ENCODE measurements at regions not wholly inside any gene's neighbourhood (a gene's known extent, or its start where the extent isn't known, plus 50 kb on each side); places are given as distances from the start of the nearest gene placed in this dataset.

DNA sequence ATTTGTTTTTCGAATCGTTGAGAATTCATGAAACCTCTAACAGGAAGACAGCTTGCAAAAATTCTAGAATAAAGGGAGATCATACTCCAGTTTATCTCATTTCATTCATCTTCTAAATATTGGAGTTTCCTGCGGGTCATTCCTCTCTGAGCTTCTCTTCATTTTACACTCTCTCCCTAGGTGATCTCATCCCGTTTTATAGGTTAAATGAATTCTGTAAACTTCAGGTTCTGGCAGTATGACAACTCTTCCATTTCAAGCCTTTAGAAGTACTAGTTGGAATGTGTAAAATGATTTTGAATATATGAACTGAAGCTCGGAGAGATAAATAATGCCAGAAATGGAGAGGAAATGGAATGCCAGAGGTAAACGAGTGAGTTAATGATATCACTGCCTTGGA lies 312.4 kb downstream of the METTL4 start:
- no peak overlapping the region for H3K4me3 Mint-ChIP-seq
- POLR2A ChIA-PET = no interaction called here
- ATAC-seq = no peak
- TF ChIP-seq, protein P1, sequence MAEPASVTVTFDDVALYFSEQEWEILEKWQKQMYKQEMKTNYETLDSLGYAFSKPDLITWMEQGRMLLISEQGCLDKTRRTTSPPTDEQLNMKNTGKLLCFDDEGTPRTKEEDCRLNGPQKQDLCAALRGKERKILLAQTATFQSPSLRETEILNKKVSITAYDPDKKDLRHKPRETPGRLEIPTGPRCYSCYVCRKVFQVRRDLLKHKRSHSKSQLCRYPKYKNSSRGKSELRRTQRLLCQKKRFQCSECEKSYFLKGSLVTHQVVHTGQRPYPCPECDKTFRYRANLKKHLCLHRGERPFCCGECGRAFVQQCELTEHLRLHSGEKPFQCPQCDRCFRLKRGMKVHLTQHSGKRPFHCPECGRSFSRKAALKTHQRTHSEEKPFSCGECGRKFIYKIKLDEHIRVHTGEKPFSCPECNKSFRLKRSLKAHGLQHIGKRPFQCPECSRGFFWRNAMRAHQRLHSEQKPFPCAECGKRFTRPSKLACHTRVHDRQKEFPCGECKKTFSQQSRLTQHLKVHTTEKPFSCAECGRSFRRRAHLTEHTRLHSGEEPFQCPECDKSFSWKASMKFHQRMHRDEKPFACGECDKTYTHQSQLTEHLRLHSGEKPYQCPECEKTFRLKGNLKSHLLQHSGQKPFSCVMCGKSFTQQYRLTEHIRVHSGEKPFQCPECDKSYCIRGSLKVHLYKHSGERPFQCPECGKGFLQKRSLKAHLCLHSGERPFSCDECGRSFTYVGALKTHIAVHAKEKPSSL (CRISPR knock-in tag; conservative IDR thresholded peaks at IDR 0.05) = no peak
- no peak for TF ChIP-seq SMAD3 (CRISPR knock-in tag; IDR thresholded peaks at IDR 0.05; ENCODE audit: borderline replicate concordance)
- peaks cover 7% of the 10 kb centered on the region for H3K4me1 Mint-ChIP-seq
- H3K27me3 Mint-ChIP-seq (ENCODE audit: low read depth) = peaks cover 5% of the 10 kb centered on the region
- CTCF ChIA-PET = interaction anchor here (1.4 kb wide), 1 partner anchor 283 kb away, joined by 3 read pairs; no protein-coding TSS in a partner anchor
- no peak overlapping the region for H3K27ac Mint-ChIP-seq
- peaks cover 57% of the 10 kb centered on the region for H3K9me3 Mint-ChIP-seq
- H3K36me3 Mint-ChIP-seq = peaks cover 20% of the 10 kb centered on the region
- no peak for DNase-seq (ENCODE audit: low spot score)

DNA sequence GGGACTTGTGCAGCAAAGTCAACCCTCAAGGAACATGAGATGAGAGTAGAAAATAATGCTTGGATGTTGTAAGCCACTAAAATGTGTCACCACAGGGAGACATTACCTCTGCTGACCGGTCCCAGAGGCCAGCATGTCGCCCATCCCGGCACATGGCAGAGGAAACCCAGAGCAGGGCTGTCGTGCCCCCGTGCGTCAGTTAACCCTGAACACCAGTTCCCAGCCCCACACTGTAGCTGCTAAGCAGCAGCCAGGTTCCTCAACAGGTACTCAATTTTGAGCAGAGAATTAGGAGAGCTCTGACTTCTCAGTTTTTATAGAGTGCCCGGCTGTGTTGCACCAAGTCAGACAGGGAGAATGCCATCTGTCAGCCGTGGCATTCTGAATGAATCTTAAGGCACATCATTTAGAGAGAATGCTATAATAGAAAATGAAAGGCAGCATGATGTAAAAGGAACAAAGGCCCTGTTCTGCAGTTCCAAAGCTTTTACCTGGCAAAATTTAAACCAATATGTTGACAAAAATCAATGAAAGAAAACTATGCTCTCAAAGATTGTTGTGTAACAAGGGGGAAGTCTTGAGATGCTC lies 307.9 kb downstream of the METTL4 start:
- CTCF ChIA-PET = no interaction called here
- POLR2A ChIA-PET = no interaction called here
- H3K27ac Mint-ChIP-seq = no peak overlapping the region

DNA sequence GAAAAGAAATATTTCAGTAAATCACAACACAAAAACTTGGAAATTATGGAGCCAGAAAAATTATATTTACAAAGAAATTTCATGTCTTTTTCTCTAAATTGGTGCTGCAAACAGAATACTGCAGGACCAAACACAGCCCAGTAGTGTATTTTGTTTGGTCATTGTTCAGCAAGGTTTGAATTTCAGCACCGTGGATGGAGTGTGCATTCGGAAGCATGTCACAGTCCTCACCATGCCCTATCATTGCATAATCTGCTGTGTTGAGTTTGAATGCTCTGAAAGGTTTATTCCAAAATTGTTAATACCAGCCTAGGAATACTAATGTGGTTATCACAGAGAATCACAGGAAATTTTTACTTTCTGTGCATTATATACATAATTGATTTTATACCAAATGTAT lies 296.7 kb downstream of the METTL4 start:
- H3K4me1 Mint-ChIP-seq = no peaks in the 10 kb centered on the region
- no peaks in the 10 kb centered on the region; the same call in 1 of the 2 replicates for H3K36me3 Mint-ChIP-seq
- DNase-seq (ENCODE audit: low spot score) (no peak), ATAC-seq (no peak)
- no peak overlapping the region for H3K4me3 Mint-ChIP-seq
- no peak overlapping the region for H3K27ac Mint-ChIP-seq
- TF ChIP-seq ESRRA (CRISPR knock-in tag; IDR thresholded peaks at IDR 0.05; ENCODE audit: borderline replicate concordance) = no peak
- no peak for TF ChIP-seq GABPB1 (CRISPR knock-in tag; IDR thresholded peaks at IDR 0.05)
- TF ChIP-seq, protein P2, sequence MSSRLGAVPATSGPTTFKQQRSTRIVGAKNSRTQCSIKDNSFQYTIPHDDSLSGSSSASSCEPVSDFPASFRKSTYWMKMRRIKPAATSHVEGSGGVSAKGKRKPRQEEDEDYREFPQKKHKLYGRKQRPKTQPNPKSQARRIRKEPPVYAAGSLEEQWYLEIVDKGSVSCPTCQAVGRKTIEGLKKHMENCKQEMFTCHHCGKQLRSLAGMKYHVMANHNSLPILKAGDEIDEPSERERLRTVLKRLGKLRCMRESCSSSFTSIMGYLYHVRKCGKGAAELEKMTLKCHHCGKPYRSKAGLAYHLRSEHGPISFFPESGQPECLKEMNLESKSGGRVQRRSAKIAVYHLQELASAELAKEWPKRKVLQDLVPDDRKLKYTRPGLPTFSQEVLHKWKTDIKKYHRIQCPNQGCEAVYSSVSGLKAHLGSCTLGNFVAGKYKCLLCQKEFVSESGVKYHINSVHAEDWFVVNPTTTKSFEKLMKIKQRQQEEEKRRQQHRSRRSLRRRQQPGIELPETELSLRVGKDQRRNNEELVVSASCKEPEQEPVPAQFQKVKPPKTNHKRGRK (CRISPR knock-in tag; IDR thresholded peaks at IDR 0.05; ENCODE audit: borderline replicate concordance) = no peak
- TF ChIP-seq TCF7 (CRISPR knock-in tag; IDR thresholded peaks at IDR 0.05; ENCODE audit: low read depth) = no peak
- no peak for TF ChIP-seq CBFB (CRISPR knock-in tag; IDR thresholded peaks at IDR 0.05; ENCODE audit: low read depth)
- no peak for TF ChIP-seq ZNF121 (CRISPR knock-in tag; IDR thresholded peaks at IDR 0.05)
- no peak for TF ChIP-seq NFYB (CRISPR knock-in tag; conservative IDR thresholded peaks at IDR 0.05; ENCODE audit: low read depth)
- TF ChIP-seq, protein P3, sequence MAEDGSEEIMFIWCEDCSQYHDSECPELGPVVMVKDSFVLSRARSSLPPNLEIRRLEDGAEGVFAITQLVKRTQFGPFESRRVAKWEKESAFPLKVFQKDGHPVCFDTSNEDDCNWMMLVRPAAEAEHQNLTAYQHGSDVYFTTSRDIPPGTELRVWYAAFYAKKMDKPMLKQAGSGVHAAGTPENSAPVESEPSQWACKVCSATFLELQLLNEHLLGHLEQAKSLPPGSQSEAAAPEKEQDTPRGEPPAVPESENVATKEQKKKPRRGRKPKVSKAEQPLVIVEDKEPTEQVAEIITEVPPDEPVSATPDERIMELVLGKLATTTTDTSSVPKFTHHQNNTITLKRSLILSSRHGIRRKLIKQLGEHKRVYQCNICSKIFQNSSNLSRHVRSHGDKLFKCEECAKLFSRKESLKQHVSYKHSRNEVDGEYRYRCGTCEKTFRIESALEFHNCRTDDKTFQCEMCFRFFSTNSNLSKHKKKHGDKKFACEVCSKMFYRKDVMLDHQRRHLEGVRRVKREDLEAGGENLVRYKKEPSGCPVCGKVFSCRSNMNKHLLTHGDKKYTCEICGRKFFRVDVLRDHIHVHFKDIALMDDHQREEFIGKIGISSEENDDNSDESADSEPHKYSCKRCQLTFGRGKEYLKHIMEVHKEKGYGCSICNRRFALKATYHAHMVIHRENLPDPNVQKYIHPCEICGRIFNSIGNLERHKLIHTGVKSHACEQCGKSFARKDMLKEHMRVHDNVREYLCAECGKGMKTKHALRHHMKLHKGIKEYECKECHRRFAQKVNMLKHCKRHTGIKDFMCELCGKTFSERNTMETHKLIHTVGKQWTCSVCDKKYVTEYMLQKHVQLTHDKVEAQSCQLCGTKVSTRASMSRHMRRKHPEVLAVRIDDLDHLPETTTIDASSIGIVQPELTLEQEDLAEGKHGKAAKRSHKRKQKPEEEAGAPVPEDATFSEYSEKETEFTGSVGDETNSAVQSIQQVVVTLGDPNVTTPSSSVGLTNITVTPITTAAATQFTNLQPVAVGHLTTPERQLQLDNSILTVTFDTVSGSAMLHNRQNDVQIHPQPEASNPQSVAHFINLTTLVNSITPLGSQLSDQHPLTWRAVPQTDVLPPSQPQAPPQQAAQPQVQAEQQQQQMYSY (CRISPR knock-in tag; IDR thresholded peaks at IDR 0.05) = no peak
- no peak for TF ChIP-seq CREB1 (CRISPR knock-in tag; IDR thresholded peaks at IDR 0.05)
- no peak for TF ChIP-seq ZNF396 (CRISPR knock-in tag; IDR thresholded peaks at IDR 0.05; ENCODE audit: borderline replicate concordance)
- TF ChIP-seq FOXJ3 (CRISPR knock-in tag; IDR thresholded peaks at IDR 0.05; ENCODE audit: borderline replicate concordance) = no peak
- TF ChIP-seq ZNF219 (CRISPR knock-in tag; IDR thresholded peaks at IDR 0.05; ENCODE audit: borderline replicate concordance) = no peak
- TF ChIP-seq NFE2L1 (CRISPR knock-in tag; IDR thresholded peaks at IDR 0.05) = no peak
- no peak for TF ChIP-seq MYBL2 (CRISPR knock-in tag; IDR thresholded peaks at IDR 0.05)
- no peak for TF ChIP-seq SMAD3 (CRISPR knock-in tag; IDR thresholded peaks at IDR 0.05; ENCODE audit: borderline replicate concordance)
- no peak for TF ChIP-seq GTF2I (CRISPR knock-in tag; conservative IDR thresholded peaks at IDR 0.05)
- no peak for TF ChIP-seq NR2C2 (CRISPR knock-in tag; IDR thresholded peaks at IDR 0.05)
- no peak for TF ChIP-seq HMGA2 (CRISPR knock-in tag; IDR thresholded peaks at IDR 0.05)
- TF ChIP-seq, protein P4, sequence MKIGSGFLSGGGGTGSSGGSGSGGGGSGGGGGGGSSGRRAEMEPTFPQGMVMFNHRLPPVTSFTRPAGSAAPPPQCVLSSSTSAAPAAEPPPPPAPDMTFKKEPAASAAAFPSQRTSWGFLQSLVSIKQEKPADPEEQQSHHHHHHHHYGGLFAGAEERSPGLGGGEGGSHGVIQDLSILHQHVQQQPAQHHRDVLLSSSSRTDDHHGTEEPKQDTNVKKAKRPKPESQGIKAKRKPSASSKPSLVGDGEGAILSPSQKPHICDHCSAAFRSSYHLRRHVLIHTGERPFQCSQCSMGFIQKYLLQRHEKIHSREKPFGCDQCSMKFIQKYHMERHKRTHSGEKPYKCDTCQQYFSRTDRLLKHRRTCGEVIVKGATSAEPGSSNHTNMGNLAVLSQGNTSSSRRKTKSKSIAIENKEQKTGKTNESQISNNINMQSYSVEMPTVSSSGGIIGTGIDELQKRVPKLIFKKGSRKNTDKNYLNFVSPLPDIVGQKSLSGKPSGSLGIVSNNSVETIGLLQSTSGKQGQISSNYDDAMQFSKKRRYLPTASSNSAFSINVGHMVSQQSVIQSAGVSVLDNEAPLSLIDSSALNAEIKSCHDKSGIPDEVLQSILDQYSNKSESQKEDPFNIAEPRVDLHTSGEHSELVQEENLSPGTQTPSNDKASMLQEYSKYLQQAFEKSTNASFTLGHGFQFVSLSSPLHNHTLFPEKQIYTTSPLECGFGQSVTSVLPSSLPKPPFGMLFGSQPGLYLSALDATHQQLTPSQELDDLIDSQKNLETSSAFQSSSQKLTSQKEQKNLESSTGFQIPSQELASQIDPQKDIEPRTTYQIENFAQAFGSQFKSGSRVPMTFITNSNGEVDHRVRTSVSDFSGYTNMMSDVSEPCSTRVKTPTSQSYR (CRISPR knock-in tag; IDR thresholded peaks at IDR 0.05) = no peak
- no peak for TF ChIP-seq PRRX2 (CRISPR knock-in tag; IDR thresholded peaks at IDR 0.05)
- ChIA-PET CTCF (no interaction called here), POLR2A (no interaction called here)
- peaks cover 24% of the 10 kb centered on the region for H3K9me3 Mint-ChIP-seq
- H3K27me3 Mint-ChIP-seq (ENCODE audit: low read depth) = no peaks in the 10 kb centered on the region; the same call in 1 of the 2 replicates

More for the DNA sequence above, 307.9 kb downstream of the METTL4 start:
- Mint-ChIP-seq H3K9me3 (peaks cover 24% of the 10 kb centered on the region), H3K27me3 (ENCODE audit: low read depth) (no peaks in the 10 kb centered on the region), H3K36me3 (no peaks in the 10 kb centered on the region; the same call in 1 of the 2 replicates), H3K4me3 (no peak overlapping the region), H3K4me1 (no peaks in the 10 kb centered on the region)
- DNase-seq (ENCODE audit: low spot score) = no peak
- no peak for ATAC-seq
- TF ChIP-seq TCF7 (CRISPR knock-in tag; IDR thresholded peaks at IDR 0.05; ENCODE audit: low read depth) = no peak
- TF ChIP-seq NFATC4 (CRISPR knock-in tag; IDR thresholded peaks at IDR 0.05) = no peak
- TF ChIP-seq TEAD4 (CRISPR knock-in tag; IDR thresholded peaks at IDR 0.05) = no peak

Data from WTC11 (cell line).